Tibial nerve (tissue), 4 donors: ENCODE measurements at regions not wholly inside any gene's neighbourhood (a gene's known extent, or its start where the extent isn't known, plus 50 kb on each side); places are given as distances from the start of the nearest gene placed in this dataset.

Experiments
- EP300 ChIP-seq, 2 donors: sonication (generic); formaldehyde crosslinking; IDR thresholded peaks; one replicate each; pipeline ENCODE4 v1.6.1; 2017; ENCODE audit warnings: antibody characterized with exemption in 2 of 2, mild to moderate bottlenecking in 1 of 2
- POLR2A ChIP-seq, 2 donors: fragments of 450-650 bp; IDR thresholded peaks; one replicate each; pipeline ENCODE4 v1.6.1; 2017; ENCODE audit warnings: antibody characterized with exemption in 2 of 2, mild to moderate bottlenecking in 2 of 2, moderate library complexity in 2 of 2
- TF ChIP-seq, protein P1 (sequence below), 5 experiments: fragments of 200-600 bp in 3 of 5; fragments of 450-650 bp in 2 of 5; sonication (generic) in 3 of 5; IDR thresholded peaks; one replicate each; pipeline ENCODE4 v1.5.1; 2016 to 2019; ENCODE audit warnings: antibody characterized with exemption in 5 of 5, mild to moderate bottlenecking in 3 of 5, moderate library complexity in 2 of 5

DNA sequence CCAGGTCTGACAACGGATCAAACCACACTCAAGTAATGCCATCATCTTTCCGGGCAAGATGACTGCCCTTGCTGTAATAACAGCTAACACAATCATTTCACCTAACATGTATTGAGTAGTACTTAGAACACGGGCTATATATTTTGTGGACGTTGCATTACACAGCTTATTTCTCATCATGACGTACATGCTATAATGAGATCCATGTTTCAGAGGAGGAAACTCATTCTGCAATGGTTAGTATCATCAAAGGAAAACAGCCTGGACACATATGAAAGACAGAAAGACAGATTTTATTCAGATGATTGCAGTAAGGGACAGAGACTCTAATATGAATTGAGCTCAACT lies 446.7 kb downstream of the HS3ST3B1 start:
- TF ChIP-seq, protein P1, sequence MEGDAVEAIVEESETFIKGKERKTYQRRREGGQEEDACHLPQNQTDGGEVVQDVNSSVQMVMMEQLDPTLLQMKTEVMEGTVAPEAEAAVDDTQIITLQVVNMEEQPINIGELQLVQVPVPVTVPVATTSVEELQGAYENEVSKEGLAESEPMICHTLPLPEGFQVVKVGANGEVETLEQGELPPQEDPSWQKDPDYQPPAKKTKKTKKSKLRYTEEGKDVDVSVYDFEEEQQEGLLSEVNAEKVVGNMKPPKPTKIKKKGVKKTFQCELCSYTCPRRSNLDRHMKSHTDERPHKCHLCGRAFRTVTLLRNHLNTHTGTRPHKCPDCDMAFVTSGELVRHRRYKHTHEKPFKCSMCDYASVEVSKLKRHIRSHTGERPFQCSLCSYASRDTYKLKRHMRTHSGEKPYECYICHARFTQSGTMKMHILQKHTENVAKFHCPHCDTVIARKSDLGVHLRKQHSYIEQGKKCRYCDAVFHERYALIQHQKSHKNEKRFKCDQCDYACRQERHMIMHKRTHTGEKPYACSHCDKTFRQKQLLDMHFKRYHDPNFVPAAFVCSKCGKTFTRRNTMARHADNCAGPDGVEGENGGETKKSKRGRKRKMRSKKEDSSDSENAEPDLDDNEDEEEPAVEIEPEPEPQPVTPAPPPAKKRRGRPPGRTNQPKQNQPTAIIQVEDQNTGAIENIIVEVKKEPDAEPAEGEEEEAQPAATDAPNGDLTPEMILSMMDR (IDR thresholded peaks at IDR 0.05), result no peak
- TF ChIP-seq POLR2A (IDR thresholded peaks at IDR 0.05), result no peak
- TF ChIP-seq EP300 (IDR thresholded peaks at IDR 0.05), result no peak
